ENCODE measurements at regions not wholly inside any gene's neighbourhood (a gene's known extent, or its start where the extent isn't known, plus 50 kb on each side); places are given as distances from the start of the nearest gene placed in this dataset.

GRCh38 chr11:104690241-104690640 lies 208.0 kb downstream of the CASP12 start:
- no peaks in the 10 kb centered on the region for H3F3A ChIP-seq (ENCODE audit: low read length, unreplicated experiment)
- no peak overlapping the region for H3K4me2 ChIP-seq (ENCODE audit: low read length)
- H4K20me1 ChIP-seq (ENCODE audit: low read length): no peaks in the 10 kb centered on the region
- H3K36me3 ChIP-seq (ENCODE audit: low read depth, low read length): no peaks in the 10 kb centered on the region
- no peaks in the 10 kb centered on the region for H3K9me3 ChIP-seq (ENCODE audit: low read length)
- BruUV-seq (replicated peaks): no TSS peak
- H3K27me3 ChIP-seq (ENCODE audit: low read length): no peaks in the 10 kb centered on the region
- no peaks in the 10 kb centered on the region for H3K79me2 ChIP-seq (ENCODE audit: low read length)
- no peaks in the 10 kb centered on the region for H3K9me2 ChIP-seq (replicated peaks; ENCODE audit: low read length)
- ATAC-seq: no peak
- POLR2A ChIA-PET (ENCODE audit: unreplicated experiment): no interaction called here
- no peak overlapping the region for H3K9ac ChIP-seq (ENCODE audit: low read length)
- H3K4me1 ChIP-seq (ENCODE audit: insufficient read depth, low read length): no peaks in the 10 kb centered on the region
- no peak overlapping the region for H2AFZ ChIP-seq (ENCODE audit: low read length)
- intact Hi-C loops (cut with micrococcal nuclease): no loop called here
- no peak for DNase-seq
- CTCF ChIA-PET: no interaction called here
- no peak overlapping the region for H3K4me3 ChIP-seq (ENCODE audit: low read length)
- no peak overlapping the region for H3K27ac ChIP-seq (ENCODE audit: low read length)
- TF ChIP-seq, protein P1, sequence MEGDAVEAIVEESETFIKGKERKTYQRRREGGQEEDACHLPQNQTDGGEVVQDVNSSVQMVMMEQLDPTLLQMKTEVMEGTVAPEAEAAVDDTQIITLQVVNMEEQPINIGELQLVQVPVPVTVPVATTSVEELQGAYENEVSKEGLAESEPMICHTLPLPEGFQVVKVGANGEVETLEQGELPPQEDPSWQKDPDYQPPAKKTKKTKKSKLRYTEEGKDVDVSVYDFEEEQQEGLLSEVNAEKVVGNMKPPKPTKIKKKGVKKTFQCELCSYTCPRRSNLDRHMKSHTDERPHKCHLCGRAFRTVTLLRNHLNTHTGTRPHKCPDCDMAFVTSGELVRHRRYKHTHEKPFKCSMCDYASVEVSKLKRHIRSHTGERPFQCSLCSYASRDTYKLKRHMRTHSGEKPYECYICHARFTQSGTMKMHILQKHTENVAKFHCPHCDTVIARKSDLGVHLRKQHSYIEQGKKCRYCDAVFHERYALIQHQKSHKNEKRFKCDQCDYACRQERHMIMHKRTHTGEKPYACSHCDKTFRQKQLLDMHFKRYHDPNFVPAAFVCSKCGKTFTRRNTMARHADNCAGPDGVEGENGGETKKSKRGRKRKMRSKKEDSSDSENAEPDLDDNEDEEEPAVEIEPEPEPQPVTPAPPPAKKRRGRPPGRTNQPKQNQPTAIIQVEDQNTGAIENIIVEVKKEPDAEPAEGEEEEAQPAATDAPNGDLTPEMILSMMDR (conservative IDR thresholded peaks at IDR 0.05; ENCODE audit: low read depth, low read length): no peak
- no peak for TF ChIP-seq EZH2 (IDR thresholded peaks at IDR 0.05; ENCODE audit: low read length, unreplicated experiment)
- no peak for TF ChIP-seq EZH2phosphoT487 (IDR thresholded peaks at IDR 0.05; ENCODE audit: borderline replicate concordance, low read length)

DNA sequence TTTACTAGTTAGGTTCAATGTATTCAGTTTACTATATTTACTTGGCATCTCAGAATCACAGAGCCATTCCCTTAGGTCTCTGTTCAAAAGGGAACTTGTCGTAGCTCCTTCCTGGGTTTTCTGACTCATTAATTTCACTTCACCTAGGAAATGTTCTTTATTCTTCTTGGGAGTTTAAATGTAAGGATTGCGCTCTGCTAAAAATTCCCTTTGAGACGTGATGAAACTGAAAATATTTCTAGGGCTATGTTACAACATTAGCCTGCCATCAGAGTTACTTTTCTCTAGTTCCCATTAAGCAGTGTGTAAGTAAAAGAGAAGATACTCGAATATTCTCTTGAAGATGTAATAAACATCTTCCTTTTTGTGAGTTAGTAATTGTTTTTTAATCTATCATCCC lies 209.5 kb downstream of the CASP12 start:
- ChIA-PET CTCF (no interaction called here), POLR2A (ENCODE audit: unreplicated experiment) (no interaction called here)
- ATAC-seq (no peak), DNase-seq (no peak)
- H3K27ac ChIP-seq (ENCODE audit: low read length): no peak overlapping the region
- no peaks in the 10 kb centered on the region for H3K79me2 ChIP-seq (ENCODE audit: low read length)
- BruUV-seq (replicated peaks): no TSS peak
- H3K4me3 ChIP-seq (ENCODE audit: low read length): no peak overlapping the region
- H3K9ac ChIP-seq (ENCODE audit: low read length): no peak overlapping the region
- no peaks in the 10 kb centered on the region for H4K20me1 ChIP-seq (ENCODE audit: low read length)
- H3K9me3 ChIP-seq (ENCODE audit: low read length): no peaks in the 10 kb centered on the region
- intact Hi-C loops (cut with micrococcal nuclease): no loop called here
- H3K9me2 ChIP-seq (replicated peaks; ENCODE audit: low read length): no peaks in the 10 kb centered on the region
- TF ChIP-seq, protein P1 (conservative IDR thresholded peaks at IDR 0.05; ENCODE audit: low read depth, low read length): no peak
- no peak for TF ChIP-seq EZH2 (IDR thresholded peaks at IDR 0.05; ENCODE audit: low read length, unreplicated experiment)
- TF ChIP-seq EZH2phosphoT487 (IDR thresholded peaks at IDR 0.05; ENCODE audit: borderline replicate concordance, low read length): no peak
- no peak overlapping the region for H3K4me2 ChIP-seq (ENCODE audit: low read length)
- no peaks in the 10 kb centered on the region for H3K27me3 ChIP-seq (ENCODE audit: low read length)
- H3K36me3 ChIP-seq (ENCODE audit: low read depth, low read length): no peaks in the 10 kb centered on the region
- H3K4me1 ChIP-seq (ENCODE audit: insufficient read depth, low read length): no peaks in the 10 kb centered on the region
- H2AFZ ChIP-seq (ENCODE audit: low read length): no peak overlapping the region
- no peaks in the 10 kb centered on the region for H3F3A ChIP-seq (ENCODE audit: low read length, unreplicated experiment)

- no TSS peak for BruUV-seq (replicated peaks)
- no peak overlapping the region for H3K9ac ChIP-seq (ENCODE audit: low read length)
- H3F3A ChIP-seq (ENCODE audit: low read length, unreplicated experiment): no peaks in the 10 kb centered on the region
- no peak overlapping the region for H2AFZ ChIP-seq (ENCODE audit: low read length)
- no peak overlapping the region for H3K4me3 ChIP-seq (ENCODE audit: low read length)
- H3K36me3 ChIP-seq (ENCODE audit: low read depth, low read length): no peaks in the 10 kb centered on the region
- H3K27me3 ChIP-seq (ENCODE audit: low read length): no peaks in the 10 kb centered on the region
- no peaks in the 10 kb centered on the region for H3K4me1 ChIP-seq (ENCODE audit: insufficient read depth, low read length)
- ATAC-seq: no peak
- no peaks in the 10 kb centered on the region for H3K9me2 ChIP-seq (replicated peaks; ENCODE audit: low read length)
- no peak overlapping the region for H3K27ac ChIP-seq (ENCODE audit: low read length)
- no peaks in the 10 kb centered on the region for H3K79me2 ChIP-seq (ENCODE audit: low read length)
- POLR2A ChIA-PET (ENCODE audit: unreplicated experiment): no interaction called here
- CTCF ChIA-PET: interaction anchor here (0.6 kb wide), 1 partner anchor 525 kb away, joined by 3 read pairs; no protein-coding TSS in a partner anchor
- DNase-seq: no peak
- H4K20me1 ChIP-seq (ENCODE audit: low read length): no peaks in the 10 kb centered on the region
- TF ChIP-seq EZH2 (IDR thresholded peaks at IDR 0.05; ENCODE audit: low read length, unreplicated experiment) (no peak), EZH2phosphoT487 (IDR thresholded peaks at IDR 0.05; ENCODE audit: borderline replicate concordance, low read length) (no peak)
- TF ChIP-seq, protein P1 (conservative IDR thresholded peaks at IDR 0.05; ENCODE audit: low read depth, low read length): no peak
- H3K4me2 ChIP-seq (ENCODE audit: low read length): no peak overlapping the region
- no peaks in the 10 kb centered on the region for H3K9me3 ChIP-seq (ENCODE audit: low read length)
- intact Hi-C loops (cut with micrococcal nuclease): no loop called here
These were observed 216.1 kb downstream of the CASP12 start for GRCh38 chr11:104682206-104682605.

All from PC-3 (cell line).